ENCODE measurements at regions not wholly inside any gene's neighbourhood (a gene's known extent, or its start where the extent isn't known, plus 50 kb on each side); places are given as distances from the start of the nearest gene placed in this dataset.

DNA sequence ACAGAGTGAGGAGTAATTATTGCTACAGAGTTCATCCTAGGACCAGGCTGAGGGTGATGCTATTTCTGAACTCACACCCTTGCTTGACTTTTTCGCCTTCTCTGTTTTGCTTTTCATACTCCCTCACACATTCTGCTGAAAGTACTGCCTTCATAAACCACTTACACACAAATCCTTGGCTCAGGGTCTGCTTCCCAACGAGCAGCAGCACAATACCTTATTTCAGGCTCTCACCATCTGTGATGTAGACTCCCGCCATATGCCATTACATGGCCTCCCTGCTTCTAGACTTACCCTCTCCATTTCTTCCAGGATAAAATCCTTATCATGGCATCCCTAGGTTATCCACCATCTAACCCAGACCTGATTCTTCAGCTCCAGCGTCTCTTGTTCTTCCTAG is 321.3 kb upstream of the SPTLC3 start:
- ChIA-PET POLR2A (no interaction called here), CTCF (no interaction called here)
- TF ChIP-seq, protein P1, sequence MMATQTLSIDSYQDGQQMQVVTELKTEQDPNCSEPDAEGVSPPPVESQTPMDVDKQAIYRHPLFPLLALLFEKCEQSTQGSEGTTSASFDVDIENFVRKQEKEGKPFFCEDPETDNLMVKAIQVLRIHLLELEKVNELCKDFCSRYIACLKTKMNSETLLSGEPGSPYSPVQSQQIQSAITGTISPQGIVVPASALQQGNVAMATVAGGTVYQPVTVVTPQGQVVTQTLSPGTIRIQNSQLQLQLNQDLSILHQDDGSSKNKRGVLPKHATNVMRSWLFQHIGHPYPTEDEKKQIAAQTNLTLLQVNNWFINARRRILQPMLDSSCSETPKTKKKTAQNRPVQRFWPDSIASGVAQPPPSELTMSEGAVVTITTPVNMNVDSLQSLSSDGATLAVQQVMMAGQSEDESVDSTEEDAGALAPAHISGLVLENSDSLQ (IDR thresholded peaks at IDR 0.05): no peak
- TF ChIP-seq SUZ12 (IDR thresholded peaks at IDR 0.05): no peak
- DNase-seq (ENCODE audit: extremely low spot score): no peak

DNA sequence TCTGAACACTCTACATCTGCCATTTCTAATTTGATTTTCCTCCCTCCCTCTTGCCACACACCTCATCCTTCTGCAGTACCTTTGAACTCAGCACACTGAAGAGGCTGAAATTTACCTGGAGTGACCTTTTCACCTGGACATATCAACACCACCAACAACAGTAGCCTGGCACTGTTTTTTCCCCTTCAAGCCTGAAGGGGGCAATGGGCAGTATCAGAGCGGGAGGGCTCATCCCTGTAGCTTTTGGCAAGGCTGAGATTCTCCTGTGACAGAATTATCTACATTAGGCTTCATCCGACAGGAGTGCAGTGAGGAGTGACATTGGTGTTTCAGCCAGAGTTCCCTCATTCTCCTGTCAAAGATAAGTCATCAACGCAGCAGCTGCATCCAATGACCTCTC is 312.8 kb upstream of the SPTLC3 start:
- no peak for DNase-seq (ENCODE audit: extremely low spot score)
- CTCF ChIA-PET: no interaction called here
- POLR2A ChIA-PET: no interaction called here
- no peak for TF ChIP-seq FOXA1 (IDR thresholded peaks at IDR 0.05)
- TF ChIP-seq TARDBP (IDR thresholded peaks at IDR 0.05): no peak
- no peak for TF ChIP-seq HDGF (IDR thresholded peaks at IDR 0.05; ENCODE audit: borderline replicate concordance)
- no peak for TF ChIP-seq ELF4 (IDR thresholded peaks at IDR 0.05)
- no peak for TF ChIP-seq BHLHE40 (IDR thresholded peaks at IDR 0.05; ENCODE audit: borderline replicate concordance)

DNA sequence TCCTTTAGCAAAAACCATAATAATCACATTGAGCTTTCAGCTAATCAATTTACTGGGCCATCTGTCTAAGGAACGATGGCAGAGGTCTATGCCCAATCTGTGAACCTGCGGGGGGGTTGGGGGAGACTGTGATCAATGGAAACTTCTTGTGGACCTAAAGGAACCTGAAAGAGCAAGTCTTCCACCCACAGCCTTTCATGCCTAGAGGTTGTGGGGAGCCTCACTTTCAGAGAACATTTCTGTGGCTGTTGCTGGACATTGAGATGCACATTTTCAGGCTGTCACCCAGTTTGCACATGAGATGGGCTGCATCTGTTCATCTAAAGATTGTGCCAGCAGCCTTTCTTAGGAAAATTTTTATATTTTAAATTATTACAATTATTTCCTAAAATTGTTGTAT is 310.0 kb upstream of the SPTLC3 start:
- ChIA-PET POLR2A (no interaction called here), CTCF (no interaction called here)

DNA sequence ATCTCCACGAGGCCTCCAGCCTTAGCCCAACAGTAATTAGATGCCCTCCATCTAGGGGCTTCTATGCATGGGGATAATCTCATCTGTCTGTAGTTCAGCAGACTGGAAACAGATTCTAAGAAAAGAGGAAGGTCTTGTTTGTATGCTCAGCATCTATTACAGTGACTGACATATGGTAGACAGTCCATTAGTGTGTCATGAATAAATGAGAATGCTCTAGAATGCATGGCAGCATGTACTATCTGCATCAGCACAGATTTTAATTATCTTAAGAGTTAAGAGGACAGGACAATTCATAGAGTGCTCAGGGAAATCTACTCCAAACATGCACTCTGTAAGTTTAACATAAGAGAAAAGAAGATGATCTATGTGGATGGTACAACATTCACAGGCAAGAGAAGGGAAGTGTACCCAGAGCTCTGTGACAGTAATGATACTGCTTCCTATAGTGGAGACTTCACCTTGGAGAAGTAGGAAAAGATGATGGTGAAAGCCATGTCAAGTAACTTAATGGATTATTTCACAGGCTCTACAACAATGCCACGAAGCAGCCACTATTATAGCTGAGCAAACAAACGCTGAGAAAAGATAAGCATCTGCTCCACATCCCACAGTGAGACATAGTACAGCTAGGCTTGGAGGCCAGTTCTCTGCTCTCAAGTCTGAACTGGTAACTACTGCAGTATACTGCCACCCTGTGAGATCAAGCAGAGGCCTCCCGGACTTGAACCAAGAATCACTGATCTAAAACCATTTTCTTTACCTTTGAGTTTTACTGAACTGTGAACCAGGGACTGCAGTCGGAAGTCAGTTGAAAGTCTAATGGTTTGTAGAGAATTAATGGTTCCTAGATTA is 309.2 kb upstream of the SPTLC3 start:
- no peak for TF ChIP-seq ELF4 (IDR thresholded peaks at IDR 0.05)
- no peak for TF ChIP-seq SUZ12 (IDR thresholded peaks at IDR 0.05)
- no peak for TF ChIP-seq L3MBTL2 (conservative IDR thresholded peaks at IDR 0.05)
- DNase-seq (ENCODE audit: extremely low spot score): no peak
- ChIA-PET CTCF (no interaction called here), POLR2A (no interaction called here)

More for the DNA sequence above, 310.0 kb upstream of the SPTLC3 start:
- TF ChIP-seq BHLHE40 (IDR thresholded peaks at IDR 0.05; ENCODE audit: borderline replicate concordance): no peak
- no peak for TF ChIP-seq ARNT (IDR thresholded peaks at IDR 0.05)
- no peak for TF ChIP-seq CTBP1 (IDR thresholded peaks at IDR 0.05; ENCODE audit: borderline replicate concordance)
- no peak for TF ChIP-seq NFRKB (IDR thresholded peaks at IDR 0.05)
- no peak for TF ChIP-seq SUZ12 (IDR thresholded peaks at IDR 0.05)
- no peak for TF ChIP-seq FOXA1 (IDR thresholded peaks at IDR 0.05)
- TF ChIP-seq ZNF384 (IDR thresholded peaks at IDR 0.05): no peak
- no peak for TF ChIP-seq ELF4 (IDR thresholded peaks at IDR 0.05)
- no peak for TF ChIP-seq FOXM1 (IDR thresholded peaks at IDR 0.05; ENCODE audit: borderline replicate concordance)
- TF ChIP-seq LEF1 (IDR thresholded peaks at IDR 0.05; ENCODE audit: borderline replicate concordance): no peak
- no peak for TF ChIP-seq HDGF (IDR thresholded peaks at IDR 0.05; ENCODE audit: borderline replicate concordance)
- no peak for TF ChIP-seq L3MBTL2 (conservative IDR thresholded peaks at IDR 0.05)
- no peak for TF ChIP-seq TARDBP (IDR thresholded peaks at IDR 0.05)
- TF ChIP-seq FOXK2 (IDR thresholded peaks at IDR 0.05): no peak
- TF ChIP-seq, protein P1 (IDR thresholded peaks at IDR 0.05): no peak
- no peak for TF ChIP-seq SP1 (IDR thresholded peaks at IDR 0.05)
- DNase-seq (ENCODE audit: extremely low spot score): no peak

DNA sequence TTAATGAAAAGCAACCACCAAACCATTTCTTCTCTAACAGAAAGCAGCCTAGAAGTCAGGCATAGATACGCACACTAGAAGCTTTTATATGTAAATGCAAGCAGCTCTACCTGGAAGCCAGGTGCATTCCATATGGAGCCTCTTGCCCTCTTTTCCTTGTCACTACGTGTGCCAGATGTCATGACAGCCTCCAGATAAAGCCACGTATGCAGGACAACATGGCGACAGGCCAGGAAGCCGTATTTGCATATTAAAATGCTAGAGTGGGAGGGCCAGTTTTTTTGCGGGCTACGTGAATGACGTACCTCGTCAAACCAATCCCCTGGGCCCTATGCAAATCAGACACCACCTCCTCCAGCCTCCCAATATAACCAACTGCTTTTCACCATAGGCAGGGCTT is 308.1 kb upstream of the SPTLC3 start:
- DNase-seq (ENCODE audit: extremely low spot score): no peak
- POLR2A ChIA-PET: no interaction called here
- TF ChIP-seq FOXM1 (IDR thresholded peaks at IDR 0.05; ENCODE audit: borderline replicate concordance): no peak
- no peak for TF ChIP-seq SP1 (IDR thresholded peaks at IDR 0.05)
- TF ChIP-seq FOXK2 (IDR thresholded peaks at IDR 0.05): no peak
- no peak for TF ChIP-seq L3MBTL2 (conservative IDR thresholded peaks at IDR 0.05)
- no peak for TF ChIP-seq SUZ12 (IDR thresholded peaks at IDR 0.05)
- TF ChIP-seq TARDBP (IDR thresholded peaks at IDR 0.05): no peak
- TF ChIP-seq, protein P1 (IDR thresholded peaks at IDR 0.05): no peak
- no peak for TF ChIP-seq FOXA1 (IDR thresholded peaks at IDR 0.05)
- no peak for TF ChIP-seq ELF4 (IDR thresholded peaks at IDR 0.05)
- TF ChIP-seq ARNT (IDR thresholded peaks at IDR 0.05): no peak
- TF ChIP-seq HDGF (IDR thresholded peaks at IDR 0.05; ENCODE audit: borderline replicate concordance): no peak
- no peak for TF ChIP-seq LEF1 (IDR thresholded peaks at IDR 0.05; ENCODE audit: borderline replicate concordance)
- no peak for TF ChIP-seq ZNF384 (IDR thresholded peaks at IDR 0.05)
- CTCF ChIA-PET: no interaction called here

DNA sequence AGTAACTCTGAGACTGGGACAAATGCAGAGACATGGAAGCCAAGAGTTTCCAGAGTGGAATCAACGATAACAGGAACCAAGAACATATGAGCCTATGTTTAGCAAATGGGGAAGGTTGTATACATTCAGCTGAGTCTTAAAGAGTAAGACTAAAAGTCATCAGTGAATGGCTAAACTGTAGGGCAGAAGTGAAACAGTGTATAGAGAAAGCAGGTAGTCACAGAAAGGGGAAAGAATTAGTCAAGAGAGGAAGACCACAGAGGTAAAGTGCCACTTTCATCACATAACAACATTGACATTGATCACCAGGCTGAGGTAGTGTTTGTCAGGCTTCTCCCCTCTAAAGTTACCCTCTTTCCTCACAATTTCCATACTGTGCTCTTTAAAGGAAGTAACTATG is 306.5 kb upstream of the SPTLC3 start:
- no peak for TF ChIP-seq ARNT (IDR thresholded peaks at IDR 0.05)
- no peak for TF ChIP-seq SP1 (IDR thresholded peaks at IDR 0.05)
- no peak for TF ChIP-seq FOXM1 (IDR thresholded peaks at IDR 0.05; ENCODE audit: borderline replicate concordance)
- TF ChIP-seq BHLHE40 (IDR thresholded peaks at IDR 0.05; ENCODE audit: borderline replicate concordance): no peak
- no peak for TF ChIP-seq HDGF (IDR thresholded peaks at IDR 0.05; ENCODE audit: borderline replicate concordance)
- TF ChIP-seq FOXK2 (IDR thresholded peaks at IDR 0.05): no peak
- no peak for TF ChIP-seq ELF4 (IDR thresholded peaks at IDR 0.05)
- no peak for TF ChIP-seq TARDBP (IDR thresholded peaks at IDR 0.05)
- no peak for TF ChIP-seq SUZ12 (IDR thresholded peaks at IDR 0.05)
- no peak for TF ChIP-seq CTBP1 (IDR thresholded peaks at IDR 0.05; ENCODE audit: borderline replicate concordance)
- TF ChIP-seq LEF1 (IDR thresholded peaks at IDR 0.05; ENCODE audit: borderline replicate concordance): no peak
- TF ChIP-seq, protein P1 (IDR thresholded peaks at IDR 0.05): no peak
- no peak for DNase-seq (ENCODE audit: extremely low spot score)
- CTCF ChIA-PET: no interaction called here
- POLR2A ChIA-PET: no interaction called here

Data from HEK293T (cell line).